ENCODE measurements at regions not wholly inside any gene's neighbourhood (a gene's known extent, or its start where the extent isn't known, plus 50 kb on each side); places are given as distances from the start of the nearest gene placed in this dataset.
"Not testable (repeated sequence)": the region's sequence is repeated elsewhere in the genome, so short reads cannot be mapped to it uniquely, and the experiment has no call there.

DNA sequence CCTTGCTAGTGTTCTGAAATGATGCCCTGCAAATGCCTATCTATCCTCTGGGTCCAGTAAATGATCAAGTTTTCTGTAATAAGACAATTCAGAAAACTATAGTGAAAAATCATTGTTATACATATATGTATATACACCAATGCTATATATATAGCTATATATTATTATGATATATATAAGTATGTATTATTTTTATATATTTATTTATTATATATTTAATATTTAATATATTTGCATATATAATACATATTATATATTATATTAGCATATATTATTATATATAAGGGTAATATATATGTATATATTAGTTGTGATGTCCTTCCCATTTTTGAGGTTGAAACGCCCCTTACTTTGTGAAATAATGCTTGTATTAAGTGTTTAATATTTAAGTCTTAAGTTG is 181.4 kb upstream of the CACNA2D1 start:
- intact Hi-C loops (cut with micrococcal nuclease), result loop anchor here (5.0 kb wide), 1 partner anchor 102 kb away; no protein-coding TSS in a partner anchor

GRCh38 chr7:82624337-82624736 is 180.8 kb upstream of the CACNA2D1 start:
- intact Hi-C loops (cut with micrococcal nuclease), result loop anchor here (5.0 kb wide), 1 partner anchor 103 kb away; no protein-coding TSS in a partner anchor

GRCh38 chr7:82623812-82624211 is 180.2 kb upstream of the CACNA2D1 start:
- intact Hi-C loops (cut with micrococcal nuclease), result loop anchor here (5.0 kb wide), 1 partner anchor 103 kb away; no protein-coding TSS in a partner anchor

DNA sequence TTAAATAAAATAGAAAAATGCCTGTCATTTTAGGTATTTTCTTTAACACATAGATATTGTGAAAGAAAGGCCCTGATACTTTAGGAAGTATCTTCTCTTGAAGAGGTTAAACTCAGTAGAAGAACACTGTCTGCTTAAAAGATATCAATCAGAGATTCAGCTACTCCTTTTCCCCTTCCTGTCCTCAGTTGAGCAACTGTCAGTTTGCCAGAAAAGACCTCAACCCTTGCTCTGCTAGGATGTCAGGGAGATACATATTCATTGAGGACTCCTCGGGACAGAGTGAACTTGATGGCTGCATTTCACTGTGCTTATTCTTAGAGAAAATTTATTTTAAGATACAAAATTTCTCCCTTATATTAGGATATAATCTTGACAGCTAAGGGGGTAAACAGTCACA is 173.6 kb upstream of the CACNA2D1 start:
- intact Hi-C loops (cut with micrococcal nuclease), result no loop called here

GRCh38 chr7:82616059-82616728 is 172.6 kb upstream of the CACNA2D1 start:
- intact Hi-C loops (cut with micrococcal nuclease), result no loop called here

DNA sequence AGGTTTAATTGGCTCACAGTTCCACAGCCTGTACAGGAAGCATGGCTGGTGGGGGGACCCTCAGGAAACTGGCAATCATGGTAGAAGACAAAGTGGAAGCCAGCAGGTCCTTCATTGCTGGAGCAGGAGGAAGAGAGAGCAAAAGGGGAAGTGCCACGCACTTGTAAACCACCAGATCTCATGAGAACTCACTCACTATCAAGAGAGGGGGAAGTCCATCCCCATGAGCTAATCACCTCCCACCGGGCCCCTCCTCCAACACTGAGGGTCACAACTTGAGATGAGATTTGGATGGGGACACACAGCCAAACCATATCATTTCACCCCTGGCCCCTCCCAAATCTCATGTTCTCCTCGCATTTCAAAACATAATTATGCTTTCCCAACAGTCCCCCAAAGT is 171.9 kb upstream of the CACNA2D1 start:
- intact Hi-C loops (cut with micrococcal nuclease), result no loop called here

DNA sequence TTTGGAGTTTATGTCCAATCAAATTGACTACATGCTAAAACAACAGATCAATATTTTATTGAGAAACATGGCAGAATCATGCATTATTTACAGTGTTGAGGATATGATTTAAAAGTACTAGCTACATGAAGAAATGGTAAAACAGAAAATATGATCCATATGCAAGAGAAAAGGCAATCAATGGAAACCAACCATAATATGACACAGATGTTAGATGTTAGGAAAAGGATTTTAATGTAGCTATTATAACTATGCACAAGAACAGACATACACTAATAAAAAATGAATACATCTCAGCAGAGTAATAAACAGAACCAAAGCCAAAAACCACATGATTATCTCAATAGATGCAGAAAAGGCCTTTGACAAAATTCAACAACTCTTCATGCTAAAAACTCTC is 166.2 kb upstream of the CACNA2D1 start:
- intact Hi-C loops (cut with micrococcal nuclease), result no loop called here

GRCh38 chr7:82605247-82605864 is 161.8 kb upstream of the CACNA2D1 start:
- intact Hi-C loops (cut with micrococcal nuclease), result loop anchor here (1.0 kb wide), 2 partner anchors 124 to 1123 kb away; no protein-coding TSS in a partner anchor

- intact Hi-C loops (cut with micrococcal nuclease), result no loop called here
Measured at GRCh38 chr7:82602066-82602465, 158.5 kb upstream of the CACNA2D1 start.

- intact Hi-C loops (cut with micrococcal nuclease), result no loop called here
Measured at GRCh38 chr7:82600531-82600930, 157.0 kb upstream of the CACNA2D1 start.

DNA sequence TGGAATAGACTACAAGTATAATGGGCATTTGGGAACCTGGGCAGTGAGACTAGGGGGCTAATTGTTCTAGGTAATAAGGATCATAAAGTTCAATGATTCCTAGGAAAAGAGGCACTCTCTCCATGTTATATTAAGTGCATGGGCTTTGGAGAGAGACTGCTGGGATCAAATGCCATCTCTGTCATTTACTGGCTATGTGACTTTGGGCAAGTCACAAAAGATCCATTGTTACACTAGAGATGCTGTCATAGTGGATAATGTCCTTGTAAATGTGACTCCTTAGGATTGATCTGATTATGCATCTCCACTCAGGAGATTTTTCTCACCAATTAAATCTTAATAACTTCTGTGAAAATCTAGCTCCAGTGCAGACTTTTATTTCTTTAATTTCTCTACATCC is 156.3 kb upstream of the CACNA2D1 start:
- intact Hi-C loops (cut with micrococcal nuclease), result no loop called here

DNA sequence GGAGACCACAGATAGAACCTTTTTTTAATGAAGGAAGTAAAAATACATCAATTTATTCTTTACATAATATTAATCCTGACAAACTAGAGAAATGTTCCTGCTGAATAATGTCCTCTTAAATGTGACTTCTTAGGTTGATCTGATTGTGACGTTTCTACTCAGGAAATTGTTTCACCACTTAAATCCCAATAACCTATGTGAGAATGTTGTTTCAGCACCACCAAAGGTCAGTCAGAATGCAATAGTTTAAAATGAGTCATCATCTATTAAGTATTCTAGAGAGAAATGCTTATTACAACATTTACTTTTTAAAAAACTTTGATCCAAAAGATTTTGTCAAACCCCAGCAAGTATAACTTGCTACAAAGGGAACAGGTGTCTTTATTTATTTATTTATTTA is 155.4 kb upstream of the CACNA2D1 start:
- intact Hi-C loops (cut with micrococcal nuclease), result no loop called here

GRCh38 chr7:82595795-82596194 is 152.2 kb upstream of the CACNA2D1 start:
- intact Hi-C loops (cut with micrococcal nuclease), result not testable (repeated sequence)

DNA sequence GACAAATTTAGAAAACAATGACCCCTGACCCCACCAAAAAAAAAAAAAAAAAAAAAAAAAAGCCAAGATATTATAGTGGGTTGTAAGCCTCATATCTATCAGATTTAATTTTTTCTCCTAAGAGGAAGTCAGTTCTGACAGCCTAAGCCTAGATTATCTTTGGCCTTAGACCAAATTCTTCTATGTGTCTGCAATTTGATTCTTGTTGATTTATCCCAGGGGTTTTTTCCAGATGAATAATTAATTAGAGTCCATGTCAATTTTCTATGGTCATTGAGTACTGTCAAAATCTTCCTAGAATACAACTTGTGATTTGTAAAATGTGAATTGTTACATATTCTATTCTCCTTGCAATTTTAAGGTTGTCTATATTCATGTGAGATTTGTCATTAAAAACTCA is 151.6 kb upstream of the CACNA2D1 start:
- intact Hi-C loops (cut with micrococcal nuclease), result no loop called here

DNA sequence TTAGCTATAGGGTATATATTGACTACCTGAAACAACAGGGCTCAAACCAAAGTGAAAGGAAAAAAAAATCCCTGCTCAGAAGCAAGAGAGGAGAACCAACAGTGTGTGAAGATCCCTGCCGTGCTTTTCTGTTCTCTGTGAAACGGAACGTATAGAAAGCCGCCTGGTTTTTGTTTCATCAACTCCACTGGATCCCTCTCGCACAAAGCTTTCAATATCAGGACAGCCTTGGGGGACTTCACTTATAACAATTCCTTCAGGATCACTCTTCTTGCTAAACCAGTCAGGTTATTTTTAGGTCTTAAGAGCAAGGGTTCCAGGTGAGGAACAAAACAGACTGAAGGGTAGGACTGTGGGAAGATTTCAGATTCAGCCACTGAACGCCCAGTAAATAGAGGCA is 151.1 kb upstream of the CACNA2D1 start:
- intact Hi-C loops (cut with micrococcal nuclease), result no loop called here

- intact Hi-C loops (cut with micrococcal nuclease), result no loop called here
Measured at GRCh38 chr7:82593780-82594179, 150.2 kb upstream of the CACNA2D1 start.

- intact Hi-C loops (cut with micrococcal nuclease), result no loop called here
Measured at GRCh38 chr7:82592416-82592815, 148.8 kb upstream of the CACNA2D1 start.

DNA sequence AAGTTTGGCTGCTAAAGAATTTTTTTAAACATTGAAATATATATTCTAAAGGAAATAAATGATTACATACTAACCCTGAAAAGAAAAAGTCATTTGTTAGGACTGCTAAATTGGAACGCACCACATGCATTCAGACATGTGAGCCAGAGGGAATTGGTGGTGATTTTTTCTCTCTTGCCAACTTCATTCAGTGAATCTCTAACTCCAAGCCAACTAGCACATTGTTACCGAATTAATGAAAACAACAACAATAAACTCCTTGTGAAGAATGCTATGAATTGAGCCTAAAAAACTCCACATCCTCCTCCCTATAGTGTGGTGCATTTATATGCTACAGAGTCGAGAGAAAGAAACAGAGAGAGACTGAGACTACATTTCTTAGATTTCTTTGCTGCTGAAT is 135.5 kb upstream of the CACNA2D1 start:
- intact Hi-C loops (cut with micrococcal nuclease), result loop anchor here (10.0 kb wide), 2 partner anchors 344 to 1884 kb away; no protein-coding TSS in a partner anchor

DNA sequence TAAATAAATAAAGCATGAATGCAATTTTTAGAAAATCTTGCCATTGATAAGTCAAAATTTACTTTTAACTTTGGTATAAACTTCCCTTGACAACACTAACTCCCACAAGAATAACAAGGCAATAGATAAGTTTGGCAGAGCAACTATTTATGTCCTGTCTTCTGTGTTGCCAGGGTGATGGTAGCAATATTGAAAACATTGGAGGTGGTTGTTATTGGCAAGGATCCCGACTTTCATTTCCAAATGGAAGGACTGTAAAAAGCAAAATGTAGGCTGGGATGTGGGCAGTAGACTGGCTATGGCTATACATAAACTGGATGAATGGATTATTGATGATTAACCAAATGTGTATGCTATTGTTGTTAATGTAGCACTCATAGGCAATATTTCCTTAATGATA is 134.9 kb upstream of the CACNA2D1 start:
- intact Hi-C loops (cut with micrococcal nuclease), result loop anchor here (10.0 kb wide), 2 partner anchors 344 to 1884 kb away; no protein-coding TSS in a partner anchor

DNA sequence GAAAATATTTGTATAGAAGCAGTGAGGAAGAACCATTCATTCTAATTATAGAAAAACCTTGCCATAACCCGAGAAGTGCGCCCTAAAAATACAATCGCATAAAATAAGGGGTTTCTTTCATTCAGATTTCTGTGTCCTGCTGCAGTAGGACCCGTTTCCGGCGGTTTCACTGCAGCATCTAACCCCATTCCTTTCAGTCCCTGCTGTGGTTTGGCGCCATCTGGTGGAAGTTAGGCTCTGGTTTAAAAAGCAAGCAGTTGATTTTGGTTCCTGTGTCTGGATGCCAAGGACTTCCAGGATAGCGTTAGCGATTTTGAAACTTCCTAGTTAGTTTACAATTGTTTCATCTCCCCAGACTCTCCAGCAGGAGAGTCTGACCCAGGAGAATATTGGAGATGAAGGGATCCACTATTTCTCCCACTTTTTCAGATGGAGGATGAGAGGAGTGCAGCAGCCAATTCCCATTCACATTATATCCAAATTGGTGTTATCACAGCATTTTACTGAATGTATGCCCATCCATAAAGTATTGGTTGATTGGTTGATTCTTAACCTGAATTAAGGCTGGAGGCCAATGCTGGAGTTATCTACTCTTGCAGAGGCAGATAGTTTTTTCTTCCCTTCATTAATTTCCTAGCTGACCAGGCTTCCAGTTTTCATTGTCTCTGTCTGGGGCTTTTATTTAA is 128.8 kb upstream of the CACNA2D1 start:
- intact Hi-C loops (cut with micrococcal nuclease), result loop anchor here (1.0 to 10.0 kb wide), 6 partner anchors 157 to 1878 kb away; no protein-coding TSS in a partner anchor

DNA sequence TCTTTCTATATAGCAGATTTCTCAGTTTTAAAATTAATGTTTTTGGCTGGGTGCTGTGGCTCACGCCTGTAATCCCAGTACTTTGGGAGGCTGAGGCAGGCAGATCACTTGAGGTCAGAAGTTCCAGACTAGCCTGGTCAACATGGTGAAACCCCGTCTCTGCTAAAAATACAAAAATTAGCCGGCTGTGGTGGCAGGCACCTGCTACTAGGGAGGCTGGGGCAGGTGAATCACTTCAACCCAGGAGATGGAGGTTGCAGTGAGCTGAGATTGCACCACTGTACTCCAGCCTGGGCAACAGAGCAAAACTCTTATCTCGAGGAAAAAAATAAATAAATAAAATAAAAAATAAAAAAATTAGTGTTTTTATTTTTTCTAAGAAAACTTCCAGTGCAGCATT is 127.5 kb upstream of the CACNA2D1 start:
- intact Hi-C loops (cut with micrococcal nuclease), result loop anchor here (10.0 kb wide), 2 partner anchors 336 to 1876 kb away; no protein-coding TSS in a partner anchor

DNA sequence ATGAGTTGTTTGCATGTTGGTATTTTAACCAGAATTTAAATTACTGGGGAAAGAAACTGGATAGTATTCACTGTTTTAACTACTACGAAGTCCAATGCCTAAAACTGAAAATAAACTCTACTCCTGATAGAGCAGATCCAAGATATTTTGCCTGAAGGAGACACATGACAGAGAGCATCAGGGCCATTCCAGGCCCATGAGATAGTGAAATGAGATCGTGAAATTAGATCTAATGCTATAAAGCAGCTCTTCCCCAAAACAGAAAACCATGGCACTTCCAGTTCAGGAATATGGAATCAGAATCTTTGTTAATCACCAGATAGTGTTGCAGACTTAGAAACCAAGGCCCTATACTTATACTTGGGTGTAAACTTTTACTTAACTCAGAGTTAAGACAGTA is 124.3 kb upstream of the CACNA2D1 start:
- intact Hi-C loops (cut with micrococcal nuclease), result no loop called here

All from T-helper 1 cell treated with Interleukin-12 subunit alpha and Interleukin-12 subunit beta and Interleukin-4 antibody, amounts not matched to agents 30 ng/mL and 1 ng/mL, for 36 hours (primary cell).